Tibial nerve (tissue), 4 donors: ENCODE measurements at regions not wholly inside any gene's neighbourhood (a gene's known extent, or its start where the extent isn't known, plus 50 kb on each side); places are given as distances from the start of the nearest gene placed in this dataset.

ENCODE experiments used
- DNase-seq, 2 donors: peaks; one replicate each; pipeline ENCODE4 v3.0.0-alpha.2; 2019; ENCODE audit warnings: low spot score in 2 of 2
- H3K27ac ChIP-seq, 4 donors: fragments of 200-600 bp; sonication (generic) in 3 of 4; one replicate each; pipeline ENCODE4 v1.5.1; 2017 to 2019; ENCODE audit warnings: mild to moderate bottlenecking in 1 of 4
- H3K27me3 ChIP-seq, 2 donors: fragments of 200-600 bp; sonication (generic) in 1 of 2; one replicate each; pipeline versions ENCODE4 v1.5.1 to v1.6.0; 2017 to 2019
- H3K36me3 ChIP-seq, 3 donors: fragments of 200-600 bp; sonication (generic); one replicate each; pipeline ENCODE4 v1.5.1; 2018 to 2019
- H3K4me1 ChIP-seq, 4 donors: fragments of 200-600 bp; sonication (generic) in 3 of 4; one replicate each; pipeline ENCODE4 v1.5.1; 2017 to 2019
- H3K4me3 ChIP-seq, 4 donors: fragments of 200-600 bp; sonication (generic) in 3 of 4; one replicate each; pipeline ENCODE4 v1.5.1; 2017 to 2019; ENCODE audit warnings: mild to moderate bottlenecking in 1 of 4, moderate library complexity in 1 of 4
- H3K9me3 ChIP-seq, 4 donors: fragments of 200-600 bp; sonication (generic) in 3 of 4; one replicate each; pipeline ENCODE4 v1.5.1; 2017 to 2019
- EP300 ChIP-seq, 2 donors: sonication (generic); formaldehyde crosslinking; IDR thresholded peaks; one replicate each; pipeline ENCODE4 v1.6.1; 2017; ENCODE audit warnings: antibody characterized with exemption in 2 of 2, mild to moderate bottlenecking in 1 of 2
- POLR2A ChIP-seq, 2 donors: fragments of 450-650 bp; IDR thresholded peaks; one replicate each; pipeline ENCODE4 v1.6.1; 2017; ENCODE audit warnings: antibody characterized with exemption in 2 of 2, mild to moderate bottlenecking in 2 of 2, moderate library complexity in 2 of 2
- WGBS, 2 donors: methylation state at CpG; one replicate each; pipeline ENCODE4 v1.1.5; 2018; 5-methylcytosine and 5-hydroxymethylcytosine counted together
- TF ChIP-seq, protein P1 (sequence below), 5 experiments: fragments of 200-600 bp in 3 of 5; fragments of 450-650 bp in 2 of 5; sonication (generic) in 3 of 5; IDR thresholded peaks; one replicate each; pipeline ENCODE4 v1.5.1; 2016 to 2019; ENCODE audit warnings: antibody characterized with exemption in 5 of 5, mild to moderate bottlenecking in 3 of 5, moderate library complexity in 2 of 5

DNA sequence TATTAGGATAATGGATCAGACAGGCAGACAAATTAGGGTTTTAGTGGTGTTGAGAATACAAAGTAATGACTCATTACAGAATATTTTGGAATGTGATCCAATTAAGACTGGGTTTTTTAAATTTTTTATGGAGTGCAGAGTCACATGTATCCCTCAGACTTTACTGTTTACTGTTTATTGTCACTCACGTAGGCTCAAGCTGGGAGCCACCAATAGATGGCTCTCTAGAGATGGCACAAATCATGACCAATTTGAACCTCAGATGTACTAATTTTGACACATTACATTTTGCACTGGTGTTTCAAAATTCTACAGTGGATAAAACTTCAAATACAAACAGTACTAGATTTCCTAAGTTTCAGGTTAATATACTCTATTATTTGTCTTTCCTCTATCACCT is 53.6 kb upstream of the ANO3 start:
- H3K4me3 ChIP-seq = no peak overlapping the region
- H3K27me3 ChIP-seq = no peaks in the 10 kb centered on the region
- no peaks in the 10 kb centered on the region for H3K4me1 ChIP-seq
- TF ChIP-seq POLR2A (IDR thresholded peaks at IDR 0.05) (no peak), EP300 (IDR thresholded peaks at IDR 0.05) (no peak)
- TF ChIP-seq, protein P1, sequence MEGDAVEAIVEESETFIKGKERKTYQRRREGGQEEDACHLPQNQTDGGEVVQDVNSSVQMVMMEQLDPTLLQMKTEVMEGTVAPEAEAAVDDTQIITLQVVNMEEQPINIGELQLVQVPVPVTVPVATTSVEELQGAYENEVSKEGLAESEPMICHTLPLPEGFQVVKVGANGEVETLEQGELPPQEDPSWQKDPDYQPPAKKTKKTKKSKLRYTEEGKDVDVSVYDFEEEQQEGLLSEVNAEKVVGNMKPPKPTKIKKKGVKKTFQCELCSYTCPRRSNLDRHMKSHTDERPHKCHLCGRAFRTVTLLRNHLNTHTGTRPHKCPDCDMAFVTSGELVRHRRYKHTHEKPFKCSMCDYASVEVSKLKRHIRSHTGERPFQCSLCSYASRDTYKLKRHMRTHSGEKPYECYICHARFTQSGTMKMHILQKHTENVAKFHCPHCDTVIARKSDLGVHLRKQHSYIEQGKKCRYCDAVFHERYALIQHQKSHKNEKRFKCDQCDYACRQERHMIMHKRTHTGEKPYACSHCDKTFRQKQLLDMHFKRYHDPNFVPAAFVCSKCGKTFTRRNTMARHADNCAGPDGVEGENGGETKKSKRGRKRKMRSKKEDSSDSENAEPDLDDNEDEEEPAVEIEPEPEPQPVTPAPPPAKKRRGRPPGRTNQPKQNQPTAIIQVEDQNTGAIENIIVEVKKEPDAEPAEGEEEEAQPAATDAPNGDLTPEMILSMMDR (IDR thresholded peaks at IDR 0.05) = no peak
- no peak overlapping the region for H3K27ac ChIP-seq
- H3K9me3 ChIP-seq = no peaks in the 10 kb centered on the region
- no peaks in the 10 kb centered on the region for H3K36me3 ChIP-seq
- 5 to 17% methylated on average over 1 of the region's 1 CpG for WGBS, 2 donors
- no peak for DNase-seq
